ENCODE measurements at regions not wholly inside any gene's neighbourhood (a gene's known extent, or its start where the extent isn't known, plus 50 kb on each side); places are given as distances from the start of the nearest gene placed in this dataset.

GRCh38 chr6:14784596-14785492 lies 461.0 kb upstream of the JARID2 start:
- H3K27ac ChIP-seq (ENCODE audit: low read depth, low read length), result no peak overlapping the region
- H3K79me2 ChIP-seq (ENCODE audit: insufficient read depth, low read length), result no peaks in the 10 kb centered on the region
- no peaks in the 10 kb centered on the region for H3K27me3 ChIP-seq (ENCODE audit: low read length)
- H3K36me3 ChIP-seq (ENCODE audit: low read length), result no peaks in the 10 kb centered on the region
- H3K9me2 ChIP-seq (replicated peaks; ENCODE audit: insufficient read depth, low read length), result no peaks in the 10 kb centered on the region
- no peak for TF ChIP-seq CTCF (IDR thresholded peaks at IDR 0.05; ENCODE audit: insufficient read depth, low read length, poor library complexity, severe bottlenecking)
- TF ChIP-seq EZH2phosphoT487 (conservative IDR thresholded peaks at IDR 0.05; ENCODE audit: low read length), result no peak
- H3K4me3 ChIP-seq (ENCODE audit: insufficient read depth, low read length, poor library complexity, severe bottlenecking), result no peak overlapping the region
- no peaks in the 10 kb centered on the region for H3K9me3 ChIP-seq (ENCODE audit: insufficient read depth, low read length)
- H3F3A ChIP-seq (ENCODE audit: insufficient read depth), result no peaks in the 10 kb centered on the region
- no peak overlapping the region for H3K9ac ChIP-seq (ENCODE audit: low read length)
- no peak overlapping the region for H3K4me2 ChIP-seq (ENCODE audit: low read depth, low read length, poor library complexity, severe bottlenecking)
- H2AFZ ChIP-seq (ENCODE audit: low read depth, low read length, severe bottlenecking), result no peak overlapping the region
- no peaks in the 10 kb centered on the region for H4K20me1 ChIP-seq (ENCODE audit: low read depth, low read length)

DNA sequence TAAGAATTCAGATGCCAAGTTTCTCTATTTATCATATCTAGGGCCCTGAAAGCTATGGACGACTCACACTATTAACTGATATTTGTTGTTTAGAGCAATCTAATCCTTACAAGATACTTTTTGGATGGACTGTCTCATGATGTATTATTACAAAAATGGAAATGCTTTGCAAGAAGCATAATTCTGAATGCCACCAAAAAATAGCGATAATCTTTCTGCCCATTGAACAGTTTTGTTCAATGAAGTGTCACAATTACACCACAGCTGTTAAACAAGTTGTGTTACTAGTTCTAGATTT lies 460.4 kb upstream of the JARID2 start:
- Histone ChIP-seq H3K9me2 (replicated peaks; ENCODE audit: insufficient read depth, low read length) (no peaks in the 10 kb centered on the region), H3K4me2 (ENCODE audit: low read depth, low read length, poor library complexity, severe bottlenecking) (no peak overlapping the region), H3K36me3 (ENCODE audit: low read length) (no peaks in the 10 kb centered on the region), H2AFZ (ENCODE audit: low read depth, low read length, severe bottlenecking) (no peak overlapping the region), H3K79me2 (ENCODE audit: insufficient read depth, low read length) (no peaks in the 10 kb centered on the region), H3K27me3 (ENCODE audit: low read length) (no peaks in the 10 kb centered on the region), H3K9ac (ENCODE audit: low read length) (no peak overlapping the region), H3F3A (ENCODE audit: insufficient read depth) (no peaks in the 10 kb centered on the region), H3K4me3 (ENCODE audit: insufficient read depth, low read length, poor library complexity, severe bottlenecking) (no peak overlapping the region), H4K20me1 (ENCODE audit: low read depth, low read length) (no peaks in the 10 kb centered on the region), H3K9me3 (ENCODE audit: insufficient read depth, low read length) (no peaks in the 10 kb centered on the region), H3K27ac (ENCODE audit: low read depth, low read length) (no peak overlapping the region)
- TF ChIP-seq EZH2phosphoT487 (conservative IDR thresholded peaks at IDR 0.05; ENCODE audit: low read length) (no peak), CTCF (IDR thresholded peaks at IDR 0.05; ENCODE audit: insufficient read depth, low read length, poor library complexity, severe bottlenecking) (no peak)

- Histone ChIP-seq H3K27ac (ENCODE audit: low read depth, low read length) (no peak overlapping the region), H3K4me2 (ENCODE audit: low read depth, low read length, poor library complexity, severe bottlenecking) (no peak overlapping the region), H3K27me3 (ENCODE audit: low read length) (no peaks in the 10 kb centered on the region), H4K20me1 (ENCODE audit: low read depth, low read length) (no peaks in the 10 kb centered on the region), H3K9ac (ENCODE audit: low read length) (no peak overlapping the region), H3K4me3 (ENCODE audit: insufficient read depth, low read length, poor library complexity, severe bottlenecking) (no peak overlapping the region), H3K79me2 (ENCODE audit: insufficient read depth, low read length) (no peaks in the 10 kb centered on the region), H3K9me3 (ENCODE audit: insufficient read depth, low read length) (no peaks in the 10 kb centered on the region), H3K36me3 (ENCODE audit: low read length) (no peaks in the 10 kb centered on the region), H2AFZ (ENCODE audit: low read depth, low read length, severe bottlenecking) (no peak overlapping the region), H3F3A (ENCODE audit: insufficient read depth) (no peaks in the 10 kb centered on the region), H3K9me2 (replicated peaks; ENCODE audit: insufficient read depth, low read length) (no peaks in the 10 kb centered on the region)
- TF ChIP-seq CTCF (IDR thresholded peaks at IDR 0.05; ENCODE audit: insufficient read depth, low read length, poor library complexity, severe bottlenecking) (no peak), EZH2phosphoT487 (conservative IDR thresholded peaks at IDR 0.05; ENCODE audit: low read length) (no peak)
Measured at GRCh38 chr6:14786008-14786407, 459.9 kb upstream of the JARID2 start.
